IMR-90 (cell line): ENCODE measurements at regions not wholly inside any gene's neighbourhood (a gene's known extent, or its start where the extent isn't known, plus 50 kb on each side); places are given as distances from the start of the nearest gene placed in this dataset.

ENCODE experiments used
- ATAC-seq: fragments of 200-7000 bp; cut with Tn5 transposase; 2 replicates; pipeline ENCODE4 v1.9.1; 2020; ENCODE audit warnings: low read depth, mild to moderate bottlenecking, moderate library complexity
- BruUV-seq: library from RNA; stranded (reverse); fragments of 400-500 nt; replicated peaks from 2 replicates; lab custom pipeline; 2021; lab: Mats Ljungman, UMichigan
- CTCF ChIA-PET: fragments of 300-600 bp; formaldehyde crosslinking; extraction: SDS; loops from one replicate; lab custom pipeline; 2021; ENCODE audit warnings: antibody characterized with exemption; lab: Yijun Ruan, JAX
- POLR2A ChIA-PET: fragments of 300-600 bp; sonication (Branson Sonifier 250); formaldehyde crosslinking; loops from one replicate; lab custom pipeline; 2022; ENCODE audit warnings: antibody characterized with exemption; ENCODE audit not compliant: unreplicated experiment; lab: Charles Lee
- DNase-seq: peaks from one replicate; pipeline ENCODE4 v3.0.0; 2013
- H2AFZ ChIP-seq: replicated peaks from 2 replicates; pipeline ENCODE3; 2013; ENCODE audit warnings: low read length, mild to moderate bottlenecking; ENCODE audit not compliant: poor library complexity
- H2AK5ac ChIP-seq: 2 replicates; pipeline ENCODE4 v1.6.1; 2013; ENCODE audit warnings: low read depth, low read length, inconsistent platforms
- H2AK9ac ChIP-seq: replicated peaks from 2 replicates; pipeline ENCODE3; 2013; ENCODE audit warnings: mild to moderate bottlenecking, low read depth, low read length, moderate library complexity; ENCODE audit not compliant: poor library complexity
- H2BK120ac ChIP-seq: 2 replicates; pipeline ENCODE4 v1.6.1; 2013; ENCODE audit warnings: low read depth, low read length, inconsistent platforms
- H2BK15ac ChIP-seq: 3 replicates; pipeline ENCODE4 v1.6.1; 2013; ENCODE audit warnings: low read depth, low read length, inconsistent platforms
- H2BK20ac ChIP-seq: 2 replicates; pipeline ENCODE4 v1.6.1; 2013; ENCODE audit warnings: low read depth, mild to moderate bottlenecking, inconsistent platforms, low read length, moderate library complexity
- H2BK5ac ChIP-seq: 2 replicates; pipeline ENCODE4 v1.6.1; 2013; ENCODE audit warnings: mild to moderate bottlenecking, low read depth, low read length, inconsistent platforms; ENCODE audit not compliant: poor library complexity, severe bottlenecking
- H3K14ac ChIP-seq: replicated peaks from 2 replicates; pipeline ENCODE4 v1.6.1; 2013; ENCODE audit warnings: low read depth, low read length, inconsistent platforms
- H3K18ac ChIP-seq: 2 replicates; pipeline ENCODE4 v1.6.1; 2013; ENCODE audit warnings: low read depth, low read length, control low read depth
- H3K23ac ChIP-seq: 2 replicates; pipeline ENCODE4 v1.6.1; 2013; ENCODE audit warnings: low read depth, low read length, inconsistent platforms
- H3K27ac ChIP-seq: 2 replicates; pipeline ENCODE4 v1.5.1; 2013; ENCODE audit warnings: mild to moderate bottlenecking, control low read depth, low read length; ENCODE audit not compliant: insufficient read depth
- H3K27me3 ChIP-seq: 2 replicates; pipeline ENCODE4 v1.6.1; 2013; ENCODE audit warnings: low read length; ENCODE audit not compliant: control insufficient read depth, insufficient read depth
- H3K36me3 ChIP-seq: 2 replicates; pipeline ENCODE4 v1.6.1; 2013; ENCODE audit warnings: low read length, mixed read lengths; ENCODE audit not compliant: control insufficient read depth, insufficient read depth
- H3K4ac ChIP-seq: 2 replicates; pipeline ENCODE4 v1.6.1; 2013; ENCODE audit warnings: low read depth, low read length, inconsistent platforms
- H3K4me1 ChIP-seq: 2 replicates; pipeline ENCODE4 v1.6.1; 2013; ENCODE audit warnings: low read length, mixed read lengths; ENCODE audit not compliant: control insufficient read depth, insufficient read depth
- H3K4me2 ChIP-seq: 2 replicates; pipeline ENCODE4 v1.6.1; 2013; ENCODE audit warnings: low read depth, mild to moderate bottlenecking, control low read depth, low read length, moderate library complexity
- H3K4me3 ChIP-seq: 2 replicates; pipeline ENCODE4 v1.5.1; 2013; ENCODE audit warnings: low read depth, mild to moderate bottlenecking, control low read depth, low read length, moderate library complexity; ENCODE audit not compliant: insufficient read depth
- H3K56ac ChIP-seq: 2 replicates; pipeline ENCODE4 v1.6.1; 2013; ENCODE audit warnings: low read length, inconsistent platforms; ENCODE audit not compliant: insufficient read depth; ENCODE audit errors: extremely low read depth
- H3K79me1 ChIP-seq, 2 experiments: 2 replicates each; pipeline ENCODE4 v1.6.1; 2013; ENCODE audit warnings: low read length in 2 of 2, inconsistent platforms in 1 of 2, low read depth in 1 of 2
- H3K9ac ChIP-seq: 2 replicates; pipeline ENCODE4 v1.6.1; 2013; ENCODE audit warnings: low read depth, low read length, control low read depth
- H3K9me1 ChIP-seq: 2 replicates; pipeline ENCODE4 v1.6.1; 2013; ENCODE audit warnings: low read length, inconsistent platforms; ENCODE audit not compliant: insufficient read depth
- H3K9me3 ChIP-seq: 2 replicates; pipeline ENCODE4 v1.6.1; 2013; ENCODE audit warnings: low read length; ENCODE audit not compliant: control insufficient read depth, insufficient read depth
- H4K20me1 ChIP-seq: 2 replicates; pipeline ENCODE4 v1.6.1; 2013; ENCODE audit warnings: low read length, inconsistent platforms; ENCODE audit not compliant: insufficient read depth
- H4K5ac ChIP-seq: 2 replicates; pipeline ENCODE4 v1.6.1; 2013; ENCODE audit warnings: mild to moderate bottlenecking, low read depth, low read length, control low read depth
- H4K8ac ChIP-seq, 2 experiments: 2 replicates each; pipeline ENCODE4 v1.6.1; 2013; ENCODE audit warnings: low read depth in 2 of 2, low read length in 2 of 2, control low read depth in 1 of 2, inconsistent platforms in 1 of 2
- H4K91ac ChIP-seq: 2 replicates; pipeline ENCODE4 v1.6.1; 2013; ENCODE audit warnings: low read depth, low read length, inconsistent platforms; ENCODE audit not compliant: insufficient read depth
- CHD1 ChIP-seq: IDR thresholded peaks from 2 replicates; pipeline ENCODE4 v1.6.1; 2012; ENCODE audit warnings: low read depth, low read length, improper control_type of control experiment
- RFX5 ChIP-seq: IDR thresholded peaks from 2 replicates; pipeline ENCODE4 v1.8.0; 2012; ENCODE audit warnings: low read depth, mild to moderate bottlenecking, low read length, moderate library complexity
- WGBS, 2 experiments: methylation state at CpG; one replicate each; pipeline versions ENCODE4 v1.1.5 to v1.1.7; 2013; ENCODE audit warnings: missing lambda C conversion rate in 2 of 2; ENCODE audit not compliant: insufficient read length in 1 of 2; ENCODE audit errors: extremely low coverage in 2 of 2; 5-methylcytosine and 5-hydroxymethylcytosine counted together
- dilution Hi-C: fragments of 300-500 bp; cut with HindIII; formaldehyde crosslinking; loops from one replicate; pipeline ENCODE4 v1.14.3; 2018; ENCODE audit warnings: low sequenced_read_pairs; ENCODE audit not compliant: unreplicated experiment
- in situ Hi-C: fragments of 300-500 bp; cut with MboI; formaldehyde crosslinking; loops from 3 replicates; pipeline ENCODE4 v1.14.3; 2019; ENCODE audit warnings: low sequenced_read_pairs, inconsistent platforms, mixed read lengths
- intact Hi-C: fragments of 100-400 bp; cut with micrococcal nuclease; formaldehyde crosslinking; loops from 2 replicates; pipeline ENCODE4 v1.10.0; 2022

DNA sequence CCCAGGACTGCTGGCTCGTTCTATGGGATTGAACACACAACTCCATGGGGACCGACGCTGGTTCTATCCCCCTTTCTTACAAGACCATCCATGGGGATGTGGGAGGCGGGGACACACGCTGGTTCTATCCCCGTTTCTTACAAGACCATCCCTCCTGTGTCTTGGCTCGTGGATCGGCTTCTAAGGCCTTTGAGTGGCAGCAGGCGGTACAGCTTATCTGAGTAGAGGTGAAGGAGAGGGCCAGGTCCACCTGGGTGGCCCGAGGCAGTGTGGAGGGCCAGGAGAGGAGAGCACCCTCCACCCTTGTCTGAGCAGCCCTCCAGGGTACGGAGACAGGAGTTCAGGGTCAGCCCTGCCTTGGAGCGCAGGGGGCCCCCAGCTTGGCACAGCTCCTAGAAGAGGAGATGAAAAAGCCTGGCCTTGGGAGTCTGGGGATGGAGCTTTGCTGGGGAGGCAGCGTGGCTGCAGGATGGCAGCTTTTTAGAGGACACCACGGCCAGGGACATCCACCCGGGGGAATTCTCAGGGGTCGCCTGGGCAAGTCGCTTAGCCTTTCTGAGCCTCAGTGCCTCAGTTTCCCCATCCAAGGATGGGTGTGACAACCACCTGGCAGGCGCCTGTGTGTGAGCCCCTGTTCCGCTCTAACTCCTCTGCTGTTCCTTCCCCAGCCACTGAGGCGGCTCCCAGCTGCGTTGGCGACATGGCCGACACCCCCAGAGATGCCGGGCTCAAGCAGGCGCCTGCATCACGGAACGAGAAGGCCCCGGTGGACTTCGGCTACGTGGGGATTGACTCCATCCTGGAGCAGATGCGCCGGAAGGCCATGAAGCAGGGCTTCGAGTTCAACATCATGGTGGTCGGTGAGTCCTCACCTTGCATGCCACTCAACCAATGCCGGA lies 341.0 kb downstream of the SEC14L1 start:
- no peak overlapping the region for H3K56ac ChIP-seq
- no peak overlapping the region for H4K91ac ChIP-seq
- DNase-seq (no peak), ATAC-seq (no peak)
- H3K4me2 ChIP-seq, result no peak overlapping the region
- no peak overlapping the region for H3K27ac ChIP-seq
- H2BK20ac ChIP-seq, result no peak overlapping the region
- ChIA-PET POLR2A (no interaction called here), CTCF (no interaction called here)
- no peak overlapping the region for H3K23ac ChIP-seq
- no peak overlapping the region for H4K5ac ChIP-seq
- peak overlapping the region; percentile 9 for H2AK9ac ChIP-seq
- peaks cover 30% of the 10 kb centered on the region for H3K9me1 ChIP-seq
- no peak overlapping the region for H3K9ac ChIP-seq
- no peak overlapping the region for H3K4ac ChIP-seq
- intact Hi-C loops (no loop called here), dilution Hi-C loops (no loop called here), in situ Hi-C loops (no loop called here)
- WGBS, 2 experiments, result 90% methylated on average over 19 of the region's 35 CpGs; no CpG with 5 or more reads in 1 of the 2 experiments
- H2BK5ac ChIP-seq, result no peak overlapping the region
- no peak overlapping the region for H2AK5ac ChIP-seq
- no peak overlapping the region for H3K18ac ChIP-seq
- no peaks in the 10 kb centered on the region for H3K9me3 ChIP-seq
- H3K27me3 ChIP-seq, result no peaks in the 10 kb centered on the region
- H3K79me1 ChIP-seq, result peaks cover 39 to 97% of the 10 kb centered on the region in 2 experiments
- no TSS peak for BruUV-seq
- H3K14ac ChIP-seq, result no peak overlapping the region
- H3K4me3 ChIP-seq, result no peak overlapping the region
- no peak overlapping the region for H2BK120ac ChIP-seq
- H4K20me1 ChIP-seq, result peaks cover 100% of the 10 kb centered on the region
- H3K4me1 ChIP-seq, result peaks cover 29% of the 10 kb centered on the region
- H3K36me3 ChIP-seq, result peaks cover 27% of the 10 kb centered on the region
- no peak overlapping the region for H2BK15ac ChIP-seq
- H2AFZ ChIP-seq, result peak overlapping the region; percentile 23
- TF ChIP-seq CHD1 (no peak), RFX5 (no peak)
- no peak overlapping the region for H4K8ac ChIP-seq
